ENCODE measurements at regions not wholly inside any gene's neighbourhood (a gene's known extent, or its start where the extent isn't known, plus 50 kb on each side); places are given as distances from the start of the nearest gene placed in this dataset.

GRCh38 chr15:31574766-31575165, 248.1 kb downstream of the KLF13 start:
- no TSS peak for BruUV-seq (replicated peaks)
- Mint-ChIP-seq H3K4me1 (ENCODE audit: low read depth, unreplicated experiment) (no peaks in the 10 kb centered on the region), H3K27ac (ENCODE audit: unreplicated experiment) (no peak overlapping the region), H3K9me3 (ENCODE audit: low read depth, unreplicated experiment) (peaks cover under 1% of the 10 kb centered on the region), H3K36me3 (ENCODE audit: insufficient read depth, unreplicated experiment) (no peaks in the 10 kb centered on the region), H3K27me3 (ENCODE audit: unreplicated experiment) (peaks cover 13% of the 10 kb centered on the region), H3K4me3 (ENCODE audit: low read depth, unreplicated experiment) (no peak overlapping the region)
- no peak for TF ChIP-seq CTCF (IDR thresholded peaks at IDR 0.05; ENCODE audit: unreplicated experiment)
- DNase-seq, result no peak
- CTCF ChIA-PET, result no interaction called here
- intact Hi-C loops (cut with micrococcal nuclease; ENCODE audit: unreplicated experiment), result no loop called here

- intact Hi-C loops (cut with micrococcal nuclease; ENCODE audit: unreplicated experiment), result no loop called here
- CTCF ChIA-PET, result no interaction called here
- no peak overlapping the region for H3K27ac Mint-ChIP-seq (ENCODE audit: unreplicated experiment)
- H3K27me3 Mint-ChIP-seq (ENCODE audit: unreplicated experiment), result peaks cover 10% of the 10 kb centered on the region
- peaks cover 3% of the 10 kb centered on the region for H3K9me3 Mint-ChIP-seq (ENCODE audit: low read depth, unreplicated experiment)
- DNase-seq, result no peak
- TF ChIP-seq CTCF (IDR thresholded peaks at IDR 0.05; ENCODE audit: unreplicated experiment), result no peak
- no peaks in the 10 kb centered on the region for H3K4me1 Mint-ChIP-seq (ENCODE audit: low read depth, unreplicated experiment)
- BruUV-seq (replicated peaks), result no TSS peak
- H3K36me3 Mint-ChIP-seq (ENCODE audit: insufficient read depth, unreplicated experiment), result no peaks in the 10 kb centered on the region
- no peak overlapping the region for H3K4me3 Mint-ChIP-seq (ENCODE audit: low read depth, unreplicated experiment)
These were observed 250.5 kb downstream of the KLF13 start for GRCh38 chr15:31577108-31577507.

- H3K9me3 Mint-ChIP-seq (ENCODE audit: low read depth, unreplicated experiment), result peaks cover 3% of the 10 kb centered on the region
- H3K4me1 Mint-ChIP-seq (ENCODE audit: low read depth, unreplicated experiment), result no peaks in the 10 kb centered on the region
- no peak for TF ChIP-seq CTCF (IDR thresholded peaks at IDR 0.05; ENCODE audit: unreplicated experiment)
- BruUV-seq (replicated peaks), result no TSS peak
- intact Hi-C loops (cut with micrococcal nuclease; ENCODE audit: unreplicated experiment), result no loop called here
- no peak for DNase-seq
- no peak overlapping the region for H3K4me3 Mint-ChIP-seq (ENCODE audit: low read depth, unreplicated experiment)
- no peaks in the 10 kb centered on the region for H3K36me3 Mint-ChIP-seq (ENCODE audit: insufficient read depth, unreplicated experiment)
- CTCF ChIA-PET, result no interaction called here
- no peak overlapping the region for H3K27ac Mint-ChIP-seq (ENCODE audit: unreplicated experiment)
- no peaks in the 10 kb centered on the region for H3K27me3 Mint-ChIP-seq (ENCODE audit: unreplicated experiment)
These were observed 252.6 kb downstream of the KLF13 start for GRCh38 chr15:31579282-31579681.

- peaks cover 3% of the 10 kb centered on the region for H3K9me3 Mint-ChIP-seq (ENCODE audit: low read depth, unreplicated experiment)
- no peak for TF ChIP-seq CTCF (IDR thresholded peaks at IDR 0.05; ENCODE audit: unreplicated experiment)
- CTCF ChIA-PET, result no interaction called here
- no TSS peak for BruUV-seq (replicated peaks)
- no peaks in the 10 kb centered on the region for H3K27me3 Mint-ChIP-seq (ENCODE audit: unreplicated experiment)
- DNase-seq, result no peak
- no peaks in the 10 kb centered on the region for H3K4me1 Mint-ChIP-seq (ENCODE audit: low read depth, unreplicated experiment)
- H3K36me3 Mint-ChIP-seq (ENCODE audit: insufficient read depth, unreplicated experiment), result no peaks in the 10 kb centered on the region
- intact Hi-C loops (cut with micrococcal nuclease; ENCODE audit: unreplicated experiment), result no loop called here
- no peak overlapping the region for H3K4me3 Mint-ChIP-seq (ENCODE audit: low read depth, unreplicated experiment)
- no peak overlapping the region for H3K27ac Mint-ChIP-seq (ENCODE audit: unreplicated experiment)
These were observed 253.3 kb downstream of the KLF13 start for GRCh38 chr15:31579976-31580375.

- DNase-seq, result no peak
These were observed 257.6 kb downstream of the KLF13 start for GRCh38 chr15:31584195-31584594.

More at GRCh38 chr15:31584195-31584594, 257.6 kb downstream of the KLF13 start:
- intact Hi-C loops (cut with micrococcal nuclease; ENCODE audit: unreplicated experiment), result no loop called here
- no peaks in the 10 kb centered on the region for H3K27me3 Mint-ChIP-seq (ENCODE audit: unreplicated experiment)
- BruUV-seq (replicated peaks), result no TSS peak
- no peak overlapping the region for H3K4me3 Mint-ChIP-seq (ENCODE audit: low read depth, unreplicated experiment)
- no peaks in the 10 kb centered on the region for H3K4me1 Mint-ChIP-seq (ENCODE audit: low read depth, unreplicated experiment)
- peaks cover 3% of the 10 kb centered on the region for H3K9me3 Mint-ChIP-seq (ENCODE audit: low read depth, unreplicated experiment)
- H3K27ac Mint-ChIP-seq (ENCODE audit: unreplicated experiment), result no peak overlapping the region
- CTCF ChIA-PET, result no interaction called here
- TF ChIP-seq CTCF (IDR thresholded peaks at IDR 0.05; ENCODE audit: unreplicated experiment), result no peak
- no peaks in the 10 kb centered on the region for H3K36me3 Mint-ChIP-seq (ENCODE audit: insufficient read depth, unreplicated experiment)

Data from Calu3 (cell line).